ENCODE measurements at regions not wholly inside any gene's neighbourhood (a gene's known extent, or its start where the extent isn't known, plus 50 kb on each side); places are given as distances from the start of the nearest gene placed in this dataset.

DNA sequence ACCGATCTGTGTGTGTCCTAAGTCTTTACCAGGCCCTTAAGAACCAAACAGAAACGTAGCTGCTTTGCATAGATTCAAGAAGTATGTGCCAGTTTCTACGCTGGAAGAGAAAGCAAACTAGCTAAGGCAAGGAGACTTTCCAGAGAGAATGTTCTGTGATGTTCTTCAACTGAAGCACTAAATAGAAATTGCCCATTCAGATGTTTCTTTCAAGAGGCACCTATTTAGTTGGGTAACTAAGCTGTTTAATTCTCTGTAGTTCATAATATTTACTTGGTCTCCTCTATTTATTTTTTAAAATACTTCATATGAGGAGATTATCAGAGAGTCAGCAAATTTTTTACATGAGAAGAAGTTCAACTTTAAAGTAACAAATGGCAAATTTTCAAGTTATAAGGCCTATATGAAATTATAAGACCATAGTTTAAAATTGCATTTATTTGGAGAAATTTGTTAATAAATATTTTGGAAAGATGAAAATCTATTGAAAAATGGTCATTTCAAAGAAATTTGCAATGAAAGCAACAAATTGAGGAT, 279.0 kb downstream of the NEBL start:
- TF ChIP-seq CTCF (IDR thresholded peaks at IDR 0.05; ENCODE audit: borderline replicate concordance, extremely low read depth, insufficient read depth), result no peak
- intact Hi-C loops (cut with DNase I), result no loop called here
- Histone ChIP-seq H3K9ac (ENCODE audit: low read length in 3 of 3) (no peak overlapping the region), H3K27ac (ENCODE audit: low read depth in 2 of 2, low read length in 2 of 2) (no peak overlapping the region), H3K27me3 (ENCODE audit: control insufficient read depth, insufficient read depth, low read length) (no peaks in the 10 kb centered on the region), H3K36me3 (ENCODE audit: control insufficient read depth in 2 of 3, insufficient read depth in 3 of 3, low read length in 3 of 3) (no peaks in the 10 kb centered on the region), H3K4me3 (ENCODE audit: low read length in 3 of 3) (no peak overlapping the region), H3K9me3 (ENCODE audit: control insufficient read depth in 2 of 3, insufficient read depth in 1 of 3, low read length in 3 of 3) (no peaks in the 10 kb centered on the region), H3K4me1 (ENCODE audit: control insufficient read depth in 2 of 3, insufficient read depth in 2 of 3, low read depth in 1 of 3, low read length in 3 of 3) (no peaks in the 10 kb centered on the region)
- DNase-seq, result no peak
- no peak for FAIRE-seq

- Histone ChIP-seq H3K27me3 (ENCODE audit: control insufficient read depth, insufficient read depth, low read length) (no peaks in the 10 kb centered on the region), H3K9me3 (ENCODE audit: control insufficient read depth in 2 of 3, insufficient read depth in 1 of 3, low read length in 3 of 3) (no peaks in the 10 kb centered on the region), H3K9ac (ENCODE audit: low read length in 3 of 3) (no peak overlapping the region), H3K4me3 (ENCODE audit: low read length in 3 of 3) (no peak overlapping the region), H3K27ac (ENCODE audit: low read depth in 2 of 2, low read length in 2 of 2) (no peak overlapping the region), H3K4me1 (ENCODE audit: control insufficient read depth in 2 of 3, insufficient read depth in 2 of 3, low read depth in 1 of 3, low read length in 3 of 3) (no peaks in the 10 kb centered on the region), H3K36me3 (ENCODE audit: control insufficient read depth in 2 of 3, insufficient read depth in 3 of 3, low read length in 3 of 3) (no peaks in the 10 kb centered on the region)
- DNase-seq (no peak), FAIRE-seq (no peak)
- intact Hi-C loops (cut with DNase I), result no loop called here
- no peak for TF ChIP-seq CTCF (IDR thresholded peaks at IDR 0.05; ENCODE audit: borderline replicate concordance, extremely low read depth, insufficient read depth)
Measured at GRCh38 chr10:20616918-20617810, 279.9 kb downstream of the NEBL start.

- DNase-seq (no peak), FAIRE-seq (no peak)
- no peaks in the 10 kb centered on the region for H3K36me3 ChIP-seq (ENCODE audit: control insufficient read depth in 2 of 3, insufficient read depth in 3 of 3, low read length in 3 of 3)
- no peaks in the 10 kb centered on the region for H3K4me1 ChIP-seq (ENCODE audit: control insufficient read depth in 2 of 3, insufficient read depth in 2 of 3, low read depth in 1 of 3, low read length in 3 of 3)
- H3K27me3 ChIP-seq (ENCODE audit: control insufficient read depth, insufficient read depth, low read length), result no peaks in the 10 kb centered on the region
- H3K9ac ChIP-seq (ENCODE audit: low read length in 3 of 3), result no peak overlapping the region
- intact Hi-C loops (cut with DNase I), result no loop called here
- no peak overlapping the region for H3K27ac ChIP-seq (ENCODE audit: low read depth in 2 of 2, low read length in 2 of 2)
- H3K9me3 ChIP-seq (ENCODE audit: control insufficient read depth in 2 of 3, insufficient read depth in 1 of 3, low read length in 3 of 3), result no peaks in the 10 kb centered on the region
- no peak overlapping the region for H3K4me3 ChIP-seq (ENCODE audit: low read length in 3 of 3)
- no peak for TF ChIP-seq CTCF (IDR thresholded peaks at IDR 0.05; ENCODE audit: borderline replicate concordance, extremely low read depth, insufficient read depth)
Measured at GRCh38 chr10:20616056-20616671, 280.9 kb downstream of the NEBL start.
